Loucy (cell line): ENCODE measurements at regions not wholly inside any gene's neighbourhood (a gene's known extent, or its start where the extent isn't known, plus 50 kb on each side); places are given as distances from the start of the nearest gene placed in this dataset.

Experiments used
- H2AFZ ChIP-seq: fragments of 200-600 bp; sonication (generic); 2 replicates; pipeline ENCODE4 v1.6.0; 2016; ENCODE audit warnings: antibody characterized with exemption, mild to moderate bottlenecking, low read length, moderate library complexity
- H3F3A ChIP-seq: fragments of 200-600 bp; 2 replicates; pipeline ENCODE4 v1.6.0; 2016; ENCODE audit warnings: antibody characterized with exemption, low read depth, mild to moderate bottlenecking
- H3K27me3 ChIP-seq: fragments of 200-600 bp; sonication (generic); 2 replicates; pipeline ENCODE4 v1.6.1; 2014; ENCODE audit warnings: low read length, mild to moderate bottlenecking; ENCODE audit not compliant: insufficient read depth, poor library complexity, severe bottlenecking
- H3K36me3 ChIP-seq: fragments of 200-600 bp; sonication (generic); 2 replicates; pipeline ENCODE4 v1.6.1; 2016; ENCODE audit warnings: low read length; ENCODE audit not compliant: insufficient read depth
- H3K4me1 ChIP-seq: fragments of 200-600 bp; sonication (generic); 2 replicates; pipeline ENCODE4 v1.5.1; 2014; ENCODE audit warnings: low read length, mild to moderate bottlenecking; ENCODE audit not compliant: insufficient read depth, poor library complexity, severe bottlenecking
- H3K4me2 ChIP-seq: fragments of 200-600 bp; sonication (generic); 2 replicates; pipeline ENCODE4 v1.6.0; 2014; ENCODE audit warnings: antibody characterized with exemption, low read length, low read depth, mild to moderate bottlenecking; ENCODE audit not compliant: poor library complexity, severe bottlenecking
- H3K4me3 ChIP-seq: fragments of 200-600 bp; sonication (generic); 2 replicates; pipeline ENCODE4 v1.5.1; 2014; ENCODE audit warnings: low read length, mild to moderate bottlenecking, mixed read lengths; ENCODE audit not compliant: poor library complexity, severe bottlenecking
- H3K79me2 ChIP-seq: fragments of 200-600 bp; sonication (generic); 2 replicates; pipeline ENCODE4 v1.6.1; 2014; ENCODE audit warnings: low read length; ENCODE audit not compliant: insufficient read depth
- H3K9ac ChIP-seq: fragments of 200-600 bp; sonication (generic); 2 replicates; pipeline ENCODE4 v1.6.0; 2014; ENCODE audit warnings: mild to moderate bottlenecking, low read depth, low read length, moderate library complexity; ENCODE audit not compliant: poor library complexity, severe bottlenecking
- H3K9me2 ChIP-seq: fragments of 200-600 bp; sonication (generic); replicated peaks from 2 replicates; pipeline ENCODE4 v1.6.1; 2016; ENCODE audit warnings: low read depth, low read length, mixed read lengths
- H3K9me3 ChIP-seq: fragments of 200-600 bp; sonication (generic); 2 replicates; pipeline ENCODE4 v1.6.1; 2014; ENCODE audit warnings: mild to moderate bottlenecking, antibody characterized with exemption, low read length, low read depth; ENCODE audit not compliant: insufficient read depth
- H4K20me1 ChIP-seq: fragments of 200-600 bp; sonication (generic); 2 replicates; pipeline ENCODE4 v1.6.0; 2014; ENCODE audit warnings: antibody characterized with exemption, low read length, mild to moderate bottlenecking; ENCODE audit not compliant: insufficient read depth, poor library complexity, severe bottlenecking
- EZH2phosphoT487 ChIP-seq: fragments of 200-600 bp; IDR thresholded peaks from 2 replicates; pipeline ENCODE4 v1.6.1; 2018; ENCODE audit warnings: antibody characterized with exemption, mild to moderate bottlenecking, moderate library complexity, borderline replicate concordance
- TF ChIP-seq, protein P1 (sequence below): fragments of 200-600 bp; sonication (generic); conservative IDR thresholded peaks from 2 replicates; pipeline ENCODE4 v1.5.1; 2014; ENCODE audit warnings: mild to moderate bottlenecking, antibody characterized with exemption, low read length

DNA sequence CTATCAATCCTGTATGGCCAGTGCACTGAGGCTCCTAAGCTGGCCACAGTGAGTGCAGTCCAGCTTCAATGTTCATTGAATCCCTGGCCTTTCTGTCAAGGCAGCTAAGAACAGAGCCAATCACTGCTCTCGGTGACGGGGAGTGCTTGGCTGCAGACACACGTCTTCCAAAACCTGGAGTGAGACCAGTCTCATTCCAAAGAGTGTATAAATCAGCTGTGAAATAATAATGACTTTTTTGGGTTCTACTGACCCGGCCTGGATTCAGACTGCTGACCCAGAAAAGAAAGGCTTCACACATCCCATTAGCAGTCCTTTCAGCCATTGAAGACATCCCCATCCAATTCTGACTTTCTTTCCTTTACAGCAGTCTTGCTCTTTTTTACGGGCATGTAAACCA lies 665.5 kb downstream of the GBE1 start:
- Histone ChIP-seq H3K9me3 (0 out of 2 replicates have a peak, but pooled peaks cover 5% of the 10 kb centered on the region), H3K79me2 (no peaks in the 10 kb centered on the region), H3K36me3 (no peaks in the 10 kb centered on the region), H3K9me2 (no peaks in the 10 kb centered on the region), H3F3A (no peaks in the 10 kb centered on the region), H4K20me1 (no peaks in the 10 kb centered on the region), H3K27me3 (no peaks in the 10 kb centered on the region), H3K4me3 (no peak overlapping the region), H3K4me2 (no peak overlapping the region), H3K9ac (no peak overlapping the region), H3K4me1 (no peaks in the 10 kb centered on the region), H2AFZ (no peak overlapping the region)
- no peak for TF ChIP-seq EZH2phosphoT487

DNA sequence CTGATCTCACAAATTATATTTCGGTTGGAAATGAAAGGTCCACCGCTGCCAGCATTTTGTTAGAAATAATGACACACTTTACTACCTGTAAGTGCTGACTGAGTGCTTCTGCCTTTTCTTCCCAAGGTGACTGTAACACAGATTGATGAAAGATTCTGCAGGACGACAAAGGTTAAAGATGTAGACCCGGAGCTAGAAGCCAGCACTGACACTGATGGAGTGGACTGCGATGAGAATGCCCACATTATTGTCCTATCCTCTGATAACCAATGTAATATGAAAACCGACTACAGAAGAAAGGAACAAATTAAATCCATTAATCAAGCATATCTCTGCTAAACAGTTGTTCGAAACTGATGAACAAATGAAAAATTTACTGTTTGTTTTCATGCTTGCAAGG lies 666.5 kb downstream of the GBE1 start:
- Histone ChIP-seq H3K27me3 (no peaks in the 10 kb centered on the region), H3K4me2 (no peak overlapping the region), H3K9ac (no peak overlapping the region), H3F3A (no peaks in the 10 kb centered on the region), H3K79me2 (no peaks in the 10 kb centered on the region), H3K9me2 (no peaks in the 10 kb centered on the region), H3K4me1 (no peaks in the 10 kb centered on the region), H2AFZ (no peak overlapping the region), H3K4me3 (no peak overlapping the region), H4K20me1 (no peaks in the 10 kb centered on the region), H3K36me3 (no peaks in the 10 kb centered on the region), H3K9me3 (0 out of 2 replicates have a peak, but pooled peaks cover 5% of the 10 kb centered on the region)
- TF ChIP-seq, protein P1, sequence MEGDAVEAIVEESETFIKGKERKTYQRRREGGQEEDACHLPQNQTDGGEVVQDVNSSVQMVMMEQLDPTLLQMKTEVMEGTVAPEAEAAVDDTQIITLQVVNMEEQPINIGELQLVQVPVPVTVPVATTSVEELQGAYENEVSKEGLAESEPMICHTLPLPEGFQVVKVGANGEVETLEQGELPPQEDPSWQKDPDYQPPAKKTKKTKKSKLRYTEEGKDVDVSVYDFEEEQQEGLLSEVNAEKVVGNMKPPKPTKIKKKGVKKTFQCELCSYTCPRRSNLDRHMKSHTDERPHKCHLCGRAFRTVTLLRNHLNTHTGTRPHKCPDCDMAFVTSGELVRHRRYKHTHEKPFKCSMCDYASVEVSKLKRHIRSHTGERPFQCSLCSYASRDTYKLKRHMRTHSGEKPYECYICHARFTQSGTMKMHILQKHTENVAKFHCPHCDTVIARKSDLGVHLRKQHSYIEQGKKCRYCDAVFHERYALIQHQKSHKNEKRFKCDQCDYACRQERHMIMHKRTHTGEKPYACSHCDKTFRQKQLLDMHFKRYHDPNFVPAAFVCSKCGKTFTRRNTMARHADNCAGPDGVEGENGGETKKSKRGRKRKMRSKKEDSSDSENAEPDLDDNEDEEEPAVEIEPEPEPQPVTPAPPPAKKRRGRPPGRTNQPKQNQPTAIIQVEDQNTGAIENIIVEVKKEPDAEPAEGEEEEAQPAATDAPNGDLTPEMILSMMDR, result no peak
- TF ChIP-seq EZH2phosphoT487, result no peak

DNA sequence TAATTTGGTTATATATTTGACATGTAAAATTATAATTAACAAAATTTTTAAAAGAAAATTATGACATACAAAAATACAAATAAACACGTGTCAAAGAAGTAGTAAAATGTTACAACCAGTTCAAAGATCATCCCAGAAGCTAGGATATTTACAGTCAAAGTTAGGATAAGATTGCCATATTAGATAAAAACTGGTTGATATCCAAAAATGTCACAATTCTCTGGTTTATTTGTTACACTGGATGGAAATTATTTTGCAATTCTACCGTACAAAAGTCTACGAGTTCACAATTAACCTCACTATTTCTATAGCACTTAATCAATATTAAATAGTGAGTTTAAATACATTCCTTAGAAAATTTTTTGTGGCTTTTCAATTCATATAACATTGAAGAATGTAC lies 673.8 kb downstream of the GBE1 start:
- Histone ChIP-seq H3K4me1 (no peaks in the 10 kb centered on the region), H3K27me3 (no peaks in the 10 kb centered on the region), H3K36me3 (no peaks in the 10 kb centered on the region), H4K20me1 (no peaks in the 10 kb centered on the region), H3K9me2 (0 out of 2 replicates have a peak, but pooled peaks cover 4% of the 10 kb centered on the region), H3F3A (no peaks in the 10 kb centered on the region), H3K4me2 (no peak overlapping the region), H3K4me3 (no peak overlapping the region), H2AFZ (no peak overlapping the region), H3K79me2 (no peaks in the 10 kb centered on the region), H3K9me3 (no peaks in the 10 kb centered on the region), H3K9ac (no peak overlapping the region)
- TF ChIP-seq EZH2phosphoT487, result no peak
- TF ChIP-seq, protein P1, result no peak

- no peak for TF ChIP-seq EZH2phosphoT487
- TF ChIP-seq, protein P1, result no peak
- H3K9ac ChIP-seq, result no peak overlapping the region
- no peaks in the 10 kb centered on the region for H3F3A ChIP-seq
- H3K4me1 ChIP-seq, result no peaks in the 10 kb centered on the region
- H3K9me2 ChIP-seq, result 0 out of 2 replicates have a peak, but pooled peaks cover 4% of the 10 kb centered on the region
- no peak overlapping the region for H3K4me3 ChIP-seq
- no peak overlapping the region for H2AFZ ChIP-seq
- H3K4me2 ChIP-seq, result no peak overlapping the region
- H3K27me3 ChIP-seq, result no peaks in the 10 kb centered on the region
- H3K79me2 ChIP-seq, result no peaks in the 10 kb centered on the region
- no peaks in the 10 kb centered on the region for H3K36me3 ChIP-seq
- no peaks in the 10 kb centered on the region for H4K20me1 ChIP-seq
- no peaks in the 10 kb centered on the region for H3K9me3 ChIP-seq
Measured at GRCh38 chr3:81086348-81086747, 675.1 kb downstream of the GBE1 start.
